Activated CD4-positive, alpha-beta T cell treated with anti-CD3 and anti-CD28 coated beads for 24 hours (primary cell): ENCODE measurements at regions not wholly inside any gene's neighbourhood (a gene's known extent, or its start where the extent isn't known, plus 50 kb on each side); places are given as distances from the start of the nearest gene placed in this dataset.
"Not testable (repeated sequence)": the region's sequence is repeated elsewhere in the genome, so short reads cannot be mapped to it uniquely, and the experiment has no call there.

ENCODE experiments used
- DNase-seq, 2 donors: peaks; one replicate each; pipeline ENCODE4 v3.0.0-alpha.2; 2020; ENCODE audit warnings: low read depth in 2 of 2

GRCh38 chr6:165794179-165794601 lies 131.1 kb upstream of the PDE10A start:
- no peak for DNase-seq

- no peak for DNase-seq
These were observed 130.3 kb upstream of the PDE10A start for GRCh38 chr6:165793287-165793825.

- no peak for DNase-seq
These were observed 128.9 kb upstream of the PDE10A start for GRCh38 chr6:165791876-165792437.

GRCh38 chr6:165791306-165791705 lies 128.3 kb upstream of the PDE10A start:
- DNase-seq, result no peak

GRCh38 chr6:165782812-165783211 lies 119.8 kb upstream of the PDE10A start:
- DNase-seq, result no peak

- DNase-seq, result no peak
These were observed 119.1 kb upstream of the PDE10A start for GRCh38 chr6:165782134-165782533.

GRCh38 chr6:165777680-165778079 lies 114.6 kb upstream of the PDE10A start:
- DNase-seq, result no peak

- DNase-seq, result no peak
These were observed 113.7 kb upstream of the PDE10A start for GRCh38 chr6:165776691-165777090.

- no peak for DNase-seq
These were observed 112.7 kb upstream of the PDE10A start for GRCh38 chr6:165775721-165776120.

GRCh38 chr6:165774903-165775601 lies 112.0 kb upstream of the PDE10A start:
- no peak for DNase-seq

GRCh38 chr6:165770397-165771082 lies 107.5 kb upstream of the PDE10A start:
- DNase-seq, result no peak

GRCh38 chr6:165769884-165770283 lies 106.8 kb upstream of the PDE10A start:
- DNase-seq, result no peak

- DNase-seq, result no peak
These were observed 106.4 kb upstream of the PDE10A start for GRCh38 chr6:165769401-165769800.

- no peak for DNase-seq
These were observed 105.9 kb upstream of the PDE10A start for GRCh38 chr6:165768961-165769360.

GRCh38 chr6:165767228-165767627 lies 104.2 kb upstream of the PDE10A start:
- no peak for DNase-seq

- no peak for DNase-seq
These were observed 103.4 kb upstream of the PDE10A start for GRCh38 chr6:165766457-165766856.

- DNase-seq, result no peak
These were observed 103.0 kb upstream of the PDE10A start for GRCh38 chr6:165766026-165766425.

GRCh38 chr6:165765256-165765655 lies 102.2 kb upstream of the PDE10A start:
- DNase-seq, result not testable (repeated sequence)

- DNase-seq, result no peak
These were observed 99.8 kb upstream of the PDE10A start for GRCh38 chr6:165762876-165763275.

- no peak for DNase-seq
These were observed 99.1 kb upstream of the PDE10A start for GRCh38 chr6:165762125-165762524.

- DNase-seq, result no peak
These were observed 97.8 kb upstream of the PDE10A start for GRCh38 chr6:165760803-165761185.

- no peak for DNase-seq
These were observed 97.2 kb upstream of the PDE10A start for GRCh38 chr6:165760126-165760802.
